ENCODE measurements at regions not wholly inside any gene's neighbourhood (a gene's known extent, or its start where the extent isn't known, plus 50 kb on each side); places are given as distances from the start of the nearest gene placed in this dataset.

GRCh38 chr12:25040593-25040992 lies 91.7 kb upstream of the BCAT1 start:
- Histone ChIP-seq H3K9me3 (ENCODE audit: control insufficient read depth in 1 of 2, low read length in 2 of 2) (no peaks in the 10 kb centered on the region), H3K27me3 (ENCODE audit: low read depth, low read length) (no peaks in the 10 kb centered on the region), H3K4me3 (ENCODE audit: low read depth in 1 of 2, low read length in 2 of 2) (no peak overlapping the region), H3K4me1 (ENCODE audit: control insufficient read depth in 1 of 2, insufficient read depth in 2 of 2, low read length in 2 of 2) (no peaks in the 10 kb centered on the region), H3K27ac (ENCODE audit: low read length) (no peak overlapping the region), H3K36me3 (ENCODE audit: control insufficient read depth in 1 of 2, insufficient read depth in 2 of 2, low read length in 2 of 2) (no peaks in the 10 kb centered on the region)

DNA sequence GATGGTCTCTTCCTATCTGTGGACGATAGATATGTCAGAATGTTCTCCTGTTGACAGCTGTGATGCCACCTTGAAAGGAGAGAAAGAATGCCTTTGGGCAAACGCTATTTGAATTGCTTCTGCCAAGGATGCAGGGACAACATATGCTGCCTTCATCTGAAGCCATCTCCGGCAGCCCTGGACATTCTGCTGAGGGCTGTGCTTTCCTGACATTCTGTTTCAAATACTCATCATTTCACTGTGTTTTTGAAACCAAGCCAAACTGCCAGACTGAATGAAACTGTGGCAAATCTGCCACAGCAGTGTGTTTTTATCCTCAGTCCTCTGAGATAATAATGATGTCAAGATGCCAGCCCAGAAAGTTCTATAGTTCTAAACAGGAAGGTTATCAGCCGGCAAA lies 85.8 kb upstream of the BCAT1 start:
- Histone ChIP-seq H3K4me3 (ENCODE audit: low read depth in 1 of 2, low read length in 2 of 2) (no peak overlapping the region), H3K36me3 (ENCODE audit: control insufficient read depth in 1 of 2, insufficient read depth in 2 of 2, low read length in 2 of 2) (no peaks in the 10 kb centered on the region), H3K4me1 (ENCODE audit: control insufficient read depth in 1 of 2, insufficient read depth in 2 of 2, low read length in 2 of 2) (no peaks in the 10 kb centered on the region), H3K27me3 (ENCODE audit: low read depth, low read length) (no peaks in the 10 kb centered on the region), H3K9me3 (ENCODE audit: control insufficient read depth in 1 of 2, low read length in 2 of 2) (no peaks in the 10 kb centered on the region), H3K27ac (ENCODE audit: low read length) (no peak overlapping the region)

- Histone ChIP-seq H3K27me3 (ENCODE audit: low read depth, low read length) (no peaks in the 10 kb centered on the region), H3K4me3 (ENCODE audit: low read depth in 1 of 2, low read length in 2 of 2) (no peak overlapping the region), H3K9me3 (ENCODE audit: control insufficient read depth in 1 of 2, low read length in 2 of 2) (no peaks in the 10 kb centered on the region), H3K27ac (ENCODE audit: low read length) (no peak overlapping the region), H3K4me1 (ENCODE audit: control insufficient read depth in 1 of 2, insufficient read depth in 2 of 2, low read length in 2 of 2) (no peaks in the 10 kb centered on the region), H3K36me3 (ENCODE audit: control insufficient read depth in 1 of 2, insufficient read depth in 2 of 2, low read length in 2 of 2) (no peaks in the 10 kb centered on the region)
Measured at GRCh38 chr12:25025951-25026490, 77.1 kb upstream of the BCAT1 start.

GRCh38 chr12:25025260-25025659 lies 76.4 kb upstream of the BCAT1 start:
- Histone ChIP-seq H3K4me3 (ENCODE audit: low read depth in 1 of 2, low read length in 2 of 2) (no peak overlapping the region), H3K9me3 (ENCODE audit: control insufficient read depth in 1 of 2, low read length in 2 of 2) (no peaks in the 10 kb centered on the region), H3K27ac (ENCODE audit: low read length) (no peak overlapping the region), H3K4me1 (ENCODE audit: control insufficient read depth in 1 of 2, insufficient read depth in 2 of 2, low read length in 2 of 2) (no peaks in the 10 kb centered on the region), H3K36me3 (ENCODE audit: control insufficient read depth in 1 of 2, insufficient read depth in 2 of 2, low read length in 2 of 2) (no peaks in the 10 kb centered on the region), H3K27me3 (ENCODE audit: low read depth, low read length) (no peaks in the 10 kb centered on the region)

- Histone ChIP-seq H3K9me3 (ENCODE audit: control insufficient read depth in 1 of 2, low read length in 2 of 2) (peaks cover 4 to 6% of the 10 kb centered on the region in 2 donors), H3K4me1 (ENCODE audit: control insufficient read depth in 1 of 2, insufficient read depth in 2 of 2, low read length in 2 of 2) (no peaks in the 10 kb centered on the region), H3K27me3 (ENCODE audit: low read depth, low read length) (no peaks in the 10 kb centered on the region), H3K4me3 (ENCODE audit: low read depth in 1 of 2, low read length in 2 of 2) (no peak overlapping the region), H3K36me3 (ENCODE audit: control insufficient read depth in 1 of 2, insufficient read depth in 2 of 2, low read length in 2 of 2) (no peaks in the 10 kb centered on the region), H3K27ac (ENCODE audit: low read length) (no peak overlapping the region)
Measured at GRCh38 chr12:25023808-25024207, 74.9 kb upstream of the BCAT1 start.

DNA sequence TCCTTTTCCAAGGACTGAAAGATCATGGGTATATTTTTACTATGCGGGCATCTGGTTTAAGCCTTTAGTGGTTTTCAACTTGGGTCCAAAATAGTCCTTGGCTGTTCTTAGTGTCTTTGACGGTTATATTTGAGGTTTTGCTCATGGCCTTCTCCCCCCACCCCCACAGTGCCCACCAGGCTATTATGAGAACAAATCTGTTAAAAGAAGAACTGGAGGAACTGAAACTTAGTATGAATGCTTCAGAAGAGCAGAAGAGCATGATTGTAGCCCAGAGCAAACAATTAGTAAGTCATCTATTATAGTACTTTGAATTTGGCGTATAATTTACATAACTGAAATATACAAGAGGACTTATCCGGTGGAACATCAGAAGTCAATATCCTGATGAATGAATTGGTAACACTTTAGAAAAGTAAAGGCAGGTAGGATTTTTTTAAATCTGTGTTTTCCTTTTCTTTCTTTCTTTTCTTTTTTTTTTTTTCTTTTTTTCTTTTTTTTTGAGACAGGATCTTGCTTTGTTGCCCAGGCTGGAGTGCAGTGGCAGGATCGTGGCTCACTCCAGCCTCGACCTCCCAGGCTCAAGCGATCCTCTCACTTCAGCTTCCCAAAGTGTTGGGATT lies 71.8 kb upstream of the BCAT1 start:
- Histone ChIP-seq H3K4me3 (ENCODE audit: low read depth in 1 of 2, low read length in 2 of 2) (no peak overlapping the region), H3K27ac (ENCODE audit: low read length) (no peak overlapping the region), H3K36me3 (ENCODE audit: control insufficient read depth in 1 of 2, insufficient read depth in 2 of 2, low read length in 2 of 2) (no peaks in the 10 kb centered on the region), H3K27me3 (ENCODE audit: low read depth, low read length) (no peaks in the 10 kb centered on the region), H3K9me3 (ENCODE audit: control insufficient read depth in 1 of 2, low read length in 2 of 2) (peaks cover 4 to 6% of the 10 kb centered on the region in 2 donors), H3K4me1 (ENCODE audit: control insufficient read depth in 1 of 2, insufficient read depth in 2 of 2, low read length in 2 of 2) (no peaks in the 10 kb centered on the region)

DNA sequence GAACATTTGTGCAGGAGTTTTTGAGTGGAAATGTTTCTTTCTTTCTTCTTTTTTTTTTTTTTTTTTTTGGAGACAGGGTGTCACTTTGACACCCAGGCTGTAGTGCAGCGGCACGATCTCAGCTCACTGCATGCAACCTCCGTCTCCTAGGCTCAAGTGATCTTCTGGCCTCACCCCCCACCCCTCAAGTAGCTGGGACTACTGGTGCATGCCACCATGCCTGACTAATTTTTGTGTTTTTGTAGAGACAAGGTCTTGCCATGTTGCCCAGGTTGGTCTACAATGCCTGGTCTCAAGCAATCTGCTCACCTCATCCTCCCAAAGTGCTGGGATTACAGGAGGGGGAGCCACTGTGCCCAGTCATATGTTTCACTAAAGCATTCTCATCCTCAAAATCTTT lies 69.2 kb upstream of the BCAT1 start:
- peaks cover 4 to 6% of the 10 kb centered on the region in 2 donors for H3K9me3 ChIP-seq (ENCODE audit: control insufficient read depth in 1 of 2, low read length in 2 of 2)
- no peaks in the 10 kb centered on the region for H3K27me3 ChIP-seq (ENCODE audit: low read depth, low read length)
- no peak overlapping the region for H3K4me3 ChIP-seq (ENCODE audit: low read depth in 1 of 2, low read length in 2 of 2)
- H3K36me3 ChIP-seq (ENCODE audit: control insufficient read depth in 1 of 2, insufficient read depth in 2 of 2, low read length in 2 of 2) = no peaks in the 10 kb centered on the region
- H3K4me1 ChIP-seq (ENCODE audit: control insufficient read depth in 1 of 2, insufficient read depth in 2 of 2, low read length in 2 of 2) = no peaks in the 10 kb centered on the region
- H3K27ac ChIP-seq (ENCODE audit: low read length) = no peak overlapping the region

DNA sequence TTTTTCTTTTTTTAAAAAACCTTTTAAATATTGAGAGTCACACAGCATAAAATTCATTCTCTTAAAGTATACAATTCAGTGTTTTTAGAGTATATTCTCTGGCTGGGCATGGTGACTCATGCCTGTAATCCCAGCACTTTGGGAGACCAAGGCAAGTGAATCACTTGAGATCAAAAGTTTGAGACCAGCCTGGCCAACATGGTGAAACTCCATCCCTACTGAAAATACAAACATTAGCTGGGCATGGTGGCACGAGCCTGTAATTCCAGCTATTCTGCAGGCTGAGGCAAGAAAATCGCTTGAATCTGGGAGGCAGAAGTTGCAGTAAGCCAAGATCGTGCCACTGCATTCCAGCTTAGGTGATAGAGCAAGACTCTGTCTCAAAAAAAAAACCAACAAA lies 68.4 kb upstream of the BCAT1 start:
- no peak overlapping the region for H3K27ac ChIP-seq (ENCODE audit: low read length)
- no peak overlapping the region for H3K4me3 ChIP-seq (ENCODE audit: low read depth in 1 of 2, low read length in 2 of 2)
- peaks cover 4 to 6% of the 10 kb centered on the region in 2 donors for H3K9me3 ChIP-seq (ENCODE audit: control insufficient read depth in 1 of 2, low read length in 2 of 2)
- H3K4me1 ChIP-seq (ENCODE audit: control insufficient read depth in 1 of 2, insufficient read depth in 2 of 2, low read length in 2 of 2) = no peaks in the 10 kb centered on the region
- no peaks in the 10 kb centered on the region for H3K36me3 ChIP-seq (ENCODE audit: control insufficient read depth in 1 of 2, insufficient read depth in 2 of 2, low read length in 2 of 2)
- H3K27me3 ChIP-seq (ENCODE audit: low read depth, low read length) = no peaks in the 10 kb centered on the region

- no peak overlapping the region for H3K27ac ChIP-seq (ENCODE audit: low read length)
- H3K9me3 ChIP-seq (ENCODE audit: control insufficient read depth in 1 of 2, low read length in 2 of 2) = peaks cover 4 to 6% of the 10 kb centered on the region in 2 donors
- H3K4me3 ChIP-seq (ENCODE audit: low read depth in 1 of 2, low read length in 2 of 2) = no peak overlapping the region
- H3K4me1 ChIP-seq (ENCODE audit: control insufficient read depth in 1 of 2, insufficient read depth in 2 of 2, low read length in 2 of 2) = no peaks in the 10 kb centered on the region
- H3K27me3 ChIP-seq (ENCODE audit: low read depth, low read length) = no peaks in the 10 kb centered on the region
- no peaks in the 10 kb centered on the region for H3K36me3 ChIP-seq (ENCODE audit: control insufficient read depth in 1 of 2, insufficient read depth in 2 of 2, low read length in 2 of 2)
Measured at GRCh38 chr12:25014961-25015360, 66.1 kb upstream of the BCAT1 start.

DNA sequence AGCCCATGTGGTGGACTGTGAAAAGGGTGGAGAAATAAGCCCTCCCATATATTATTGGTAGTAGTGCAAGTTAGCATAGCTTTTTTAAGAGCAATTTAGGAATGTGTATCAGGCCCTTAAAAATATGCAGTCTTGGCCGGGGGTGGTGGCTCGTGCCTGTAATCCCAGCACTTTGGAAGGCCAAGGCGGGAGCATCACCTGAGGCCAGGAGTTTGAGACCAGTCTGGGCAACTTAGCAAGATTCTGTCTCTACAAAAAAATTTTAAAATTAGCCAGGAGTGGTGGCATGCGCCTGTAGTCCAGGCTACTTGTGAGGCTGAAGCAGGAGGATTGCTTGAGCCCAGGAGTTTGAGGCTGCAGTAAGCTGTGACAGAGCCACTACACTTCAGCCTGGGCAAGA lies 64.2 kb upstream of the BCAT1 start:
- Histone ChIP-seq H3K36me3 (ENCODE audit: control insufficient read depth in 1 of 2, insufficient read depth in 2 of 2, low read length in 2 of 2) (no peaks in the 10 kb centered on the region), H3K9me3 (ENCODE audit: control insufficient read depth in 1 of 2, low read length in 2 of 2) (no peaks in the 10 kb centered on the region), H3K4me3 (ENCODE audit: low read depth in 1 of 2, low read length in 2 of 2) (no peak overlapping the region), H3K4me1 (ENCODE audit: control insufficient read depth in 1 of 2, insufficient read depth in 2 of 2, low read length in 2 of 2) (no peaks in the 10 kb centered on the region), H3K27me3 (ENCODE audit: low read depth, low read length) (no peaks in the 10 kb centered on the region), H3K27ac (ENCODE audit: low read length) (no peak overlapping the region)

GRCh38 chr12:25009496-25010092 lies 60.7 kb upstream of the BCAT1 start:
- H3K9me3 ChIP-seq (ENCODE audit: control insufficient read depth in 1 of 2, low read length in 2 of 2) = no peaks in the 10 kb centered on the region
- no peak overlapping the region for H3K4me3 ChIP-seq (ENCODE audit: low read depth in 1 of 2, low read length in 2 of 2)
- no peak overlapping the region for H3K27ac ChIP-seq (ENCODE audit: low read length)
- no peaks in the 10 kb centered on the region for H3K27me3 ChIP-seq (ENCODE audit: low read depth, low read length)
- no peaks in the 10 kb centered on the region for H3K36me3 ChIP-seq (ENCODE audit: control insufficient read depth in 1 of 2, insufficient read depth in 2 of 2, low read length in 2 of 2)
- H3K4me1 ChIP-seq (ENCODE audit: control insufficient read depth in 1 of 2, insufficient read depth in 2 of 2, low read length in 2 of 2) = no peaks in the 10 kb centered on the region

GRCh38 chr12:25005376-25005775 lies 56.5 kb upstream of the BCAT1 start:
- H3K36me3 ChIP-seq (ENCODE audit: control insufficient read depth in 1 of 2, insufficient read depth in 2 of 2, low read length in 2 of 2) = no peaks in the 10 kb centered on the region
- no peaks in the 10 kb centered on the region for H3K9me3 ChIP-seq (ENCODE audit: control insufficient read depth in 1 of 2, low read length in 2 of 2)
- no peaks in the 10 kb centered on the region for H3K27me3 ChIP-seq (ENCODE audit: low read depth, low read length)
- H3K4me3 ChIP-seq (ENCODE audit: low read depth in 1 of 2, low read length in 2 of 2) = no peak overlapping the region
- no peak overlapping the region for H3K27ac ChIP-seq (ENCODE audit: low read length)
- no peaks in the 10 kb centered on the region for H3K4me1 ChIP-seq (ENCODE audit: control insufficient read depth in 1 of 2, insufficient read depth in 2 of 2, low read length in 2 of 2)

Measured in muscle layer of duodenum (tissue), 2 donors.